OCI-LY1 (cell line): ENCODE measurements at regions not wholly inside any gene's neighbourhood (a gene's known extent, or its start where the extent isn't known, plus 50 kb on each side); places are given as distances from the start of the nearest gene placed in this dataset.

Experiments
- H2AFZ ChIP-seq: fragments of 200-600 bp; sonication (generic), shearing (Covaris generic); 2 replicates; pipeline ENCODE4 v1.6.0; 2014; ENCODE audit warnings: antibody characterized with exemption, mild to moderate bottlenecking, low read length
- H3F3A ChIP-seq: fragments of 200-600 bp; sonication (generic), shearing (Covaris generic); 2 replicates; pipeline ENCODE4 v1.6.0; 2014; ENCODE audit warnings: mild to moderate bottlenecking, antibody characterized with exemption, low read length, moderate library complexity; ENCODE audit not compliant: insufficient read depth
- H3K27ac ChIP-seq: fragments of 200-600 bp; sonication (generic); 2 replicates; pipeline ENCODE4 v1.5.1; 2014; ENCODE audit warnings: low read length, mixed run types, mild to moderate bottlenecking, low read depth; ENCODE audit not compliant: poor library complexity, severe bottlenecking
- H3K27me3 ChIP-seq: fragments of 200-600 bp; sonication (generic); 2 replicates; pipeline ENCODE4 v1.6.0; 2014; ENCODE audit warnings: antibody characterized with exemption, mild to moderate bottlenecking, low read length, moderate library complexity; ENCODE audit not compliant: insufficient read depth
- H3K36me3 ChIP-seq: fragments of 200-600 bp; sonication (generic); 2 replicates; pipeline ENCODE4 v1.6.1; 2014; ENCODE audit warnings: mild to moderate bottlenecking, antibody characterized with exemption, low read length, moderate library complexity, mixed read lengths; ENCODE audit not compliant: insufficient read depth
- H3K4me1 ChIP-seq: fragments of 200-600 bp; sonication (generic); 2 replicates; pipeline ENCODE4 v1.5.1; 2014; ENCODE audit warnings: mild to moderate bottlenecking, low read length, moderate library complexity; ENCODE audit not compliant: insufficient read depth, severe bottlenecking
- H3K4me2 ChIP-seq: fragments of 200-600 bp; sonication (generic), shearing (Covaris generic); 2 replicates; pipeline ENCODE4 v1.6.1; 2014; ENCODE audit warnings: low read length
- H3K4me3 ChIP-seq: fragments of 200-600 bp; sonication (generic); 2 replicates; pipeline ENCODE4 v1.5.1; 2014; ENCODE audit warnings: low read length, low read depth, mild to moderate bottlenecking, mixed read lengths; ENCODE audit not compliant: poor library complexity, severe bottlenecking
- H3K79me2 ChIP-seq: fragments of 200-600 bp; shearing (Covaris generic); 2 replicates; pipeline ENCODE4 v1.6.1; 2016; ENCODE audit warnings: mixed run types, low read length, mixed read lengths; ENCODE audit not compliant: insufficient read depth
- H3K9ac ChIP-seq: fragments of 200-600 bp; sonication (generic), shearing (Covaris generic); 2 replicates; pipeline ENCODE4 v1.6.1; 2014; ENCODE audit warnings: mild to moderate bottlenecking, low read length, mixed read lengths
- H3K9me2 ChIP-seq: fragments of 200-600 bp; sonication (generic), shearing (Covaris generic); 2 replicates; pipeline ENCODE4 v1.6.1; 2014; ENCODE audit warnings: low read depth, mild to moderate bottlenecking, low read length, mixed read lengths
- H3K9me3 ChIP-seq: fragments of 200-600 bp; shearing (Covaris generic); 2 replicates; pipeline ENCODE4 v1.6.1; 2014; ENCODE audit warnings: low read length, mixed read lengths
- H4K20me1 ChIP-seq: fragments of 200-600 bp; sonication (generic), shearing (Covaris generic); 2 replicates; pipeline ENCODE4 v1.6.0; 2016; ENCODE audit warnings: mild to moderate bottlenecking, low read length; ENCODE audit not compliant: insufficient read depth
- EZH2 ChIP-seq: fragments of 200-600 bp; sonication (generic), shearing (Covaris generic); IDR thresholded peaks from 2 replicates; pipeline ENCODE4 v1.8.0; 2017; ENCODE audit warnings: borderline replicate concordance, mixed run types, mild to moderate bottlenecking, antibody characterized with exemption, low read length, moderate library complexity, mixed read lengths
- TF ChIP-seq, protein P1 (sequence below): fragments of 200-600 bp; sonication (generic), shearing (Covaris generic); IDR thresholded peaks from 2 replicates; pipeline ENCODE4 v1.5.1; 2017; ENCODE audit warnings: mild to moderate bottlenecking, antibody characterized with exemption, low read length, moderate library complexity, mixed read lengths

DNA sequence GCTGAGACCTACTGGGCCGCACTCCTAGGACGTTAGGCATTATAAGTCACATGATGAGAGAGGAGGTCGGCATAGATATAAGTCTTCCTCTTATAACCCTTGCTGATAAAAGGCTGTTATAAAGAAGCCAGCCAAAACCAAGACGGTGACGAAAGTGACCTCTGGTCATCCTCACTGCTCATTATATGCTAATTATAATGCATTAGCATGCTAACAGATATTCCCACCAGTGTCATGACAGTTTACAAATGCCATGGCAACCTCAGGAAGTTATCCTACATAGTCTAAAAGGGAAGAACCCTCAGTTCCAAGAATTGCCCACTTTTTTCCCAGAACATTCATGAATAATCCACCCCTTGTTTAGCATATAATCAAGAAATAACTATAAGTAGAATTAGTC lies 222.4 kb downstream of the TLE1 start:
- no peaks in the 10 kb centered on the region for H3K36me3 ChIP-seq
- no peak overlapping the region for H2AFZ ChIP-seq
- H3K27ac ChIP-seq, result no peak overlapping the region
- no peak overlapping the region for H3K4me3 ChIP-seq
- no peak overlapping the region for H3K9ac ChIP-seq
- no peak overlapping the region for H3K4me2 ChIP-seq
- no peaks in the 10 kb centered on the region for H3K9me3 ChIP-seq
- H3F3A ChIP-seq, result no peaks in the 10 kb centered on the region
- no peaks in the 10 kb centered on the region for H3K79me2 ChIP-seq
- TF ChIP-seq, protein P1, sequence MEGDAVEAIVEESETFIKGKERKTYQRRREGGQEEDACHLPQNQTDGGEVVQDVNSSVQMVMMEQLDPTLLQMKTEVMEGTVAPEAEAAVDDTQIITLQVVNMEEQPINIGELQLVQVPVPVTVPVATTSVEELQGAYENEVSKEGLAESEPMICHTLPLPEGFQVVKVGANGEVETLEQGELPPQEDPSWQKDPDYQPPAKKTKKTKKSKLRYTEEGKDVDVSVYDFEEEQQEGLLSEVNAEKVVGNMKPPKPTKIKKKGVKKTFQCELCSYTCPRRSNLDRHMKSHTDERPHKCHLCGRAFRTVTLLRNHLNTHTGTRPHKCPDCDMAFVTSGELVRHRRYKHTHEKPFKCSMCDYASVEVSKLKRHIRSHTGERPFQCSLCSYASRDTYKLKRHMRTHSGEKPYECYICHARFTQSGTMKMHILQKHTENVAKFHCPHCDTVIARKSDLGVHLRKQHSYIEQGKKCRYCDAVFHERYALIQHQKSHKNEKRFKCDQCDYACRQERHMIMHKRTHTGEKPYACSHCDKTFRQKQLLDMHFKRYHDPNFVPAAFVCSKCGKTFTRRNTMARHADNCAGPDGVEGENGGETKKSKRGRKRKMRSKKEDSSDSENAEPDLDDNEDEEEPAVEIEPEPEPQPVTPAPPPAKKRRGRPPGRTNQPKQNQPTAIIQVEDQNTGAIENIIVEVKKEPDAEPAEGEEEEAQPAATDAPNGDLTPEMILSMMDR, result no peak
- TF ChIP-seq EZH2, result no peak
- H3K9me2 ChIP-seq, result no peaks in the 10 kb centered on the region
- H3K27me3 ChIP-seq, result no peaks in the 10 kb centered on the region; the same call in 1 of the 2 replicates
- no peaks in the 10 kb centered on the region for H3K4me1 ChIP-seq
- no peaks in the 10 kb centered on the region for H4K20me1 ChIP-seq

DNA sequence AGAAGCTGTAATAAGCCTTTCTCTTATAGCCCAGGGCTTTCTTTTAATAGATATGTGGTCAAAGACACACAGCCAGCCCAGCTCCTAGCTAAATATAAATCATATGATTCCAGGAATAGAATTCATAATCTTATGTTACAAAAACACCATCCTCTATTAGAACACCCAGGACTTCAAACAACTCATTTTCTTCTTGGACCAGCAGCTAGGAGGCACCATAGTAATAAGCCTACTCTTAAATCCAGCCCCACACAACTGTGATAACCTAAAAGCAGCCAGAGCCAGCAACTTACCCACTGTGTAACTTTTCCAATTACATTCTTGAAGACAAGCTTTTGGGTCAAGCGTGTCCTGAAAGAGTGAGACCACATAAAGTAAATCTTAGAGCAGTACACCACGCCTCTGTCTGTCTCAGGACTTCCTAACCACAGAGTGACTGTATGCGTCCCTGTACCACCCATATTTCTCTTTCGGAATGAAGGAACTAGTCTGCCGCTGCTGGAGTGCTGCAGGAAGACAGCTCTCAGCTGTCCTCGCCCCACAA lies 223.8 kb downstream of the TLE1 start:
- no peaks in the 10 kb centered on the region for H3K79me2 ChIP-seq

DNA sequence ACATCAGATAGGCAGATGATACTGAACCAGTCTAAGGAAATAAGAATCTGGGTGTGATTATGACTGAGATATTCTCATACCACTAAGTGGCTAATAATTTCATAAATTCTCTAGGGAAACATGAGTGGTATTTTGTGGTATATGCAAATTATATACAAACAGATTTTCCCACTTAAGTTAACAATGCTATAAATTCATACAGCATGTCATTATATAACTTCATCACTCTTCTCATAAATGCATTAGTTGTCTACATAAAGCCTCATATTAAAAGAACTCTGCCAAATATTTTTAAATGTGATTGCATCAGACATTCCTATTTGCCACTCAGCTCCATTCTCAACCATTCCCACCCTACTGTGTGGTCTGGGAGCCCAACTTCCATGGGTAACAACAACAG lies 226.5 kb downstream of the TLE1 start:
- no peaks in the 10 kb centered on the region for H3K9me2 ChIP-seq
- H2AFZ ChIP-seq, result no peak overlapping the region
- no peak overlapping the region for H3K4me3 ChIP-seq
- no peak overlapping the region for H3K27ac ChIP-seq
- H3K36me3 ChIP-seq, result no peaks in the 10 kb centered on the region
- no peaks in the 10 kb centered on the region for H3K4me1 ChIP-seq
- no peaks in the 10 kb centered on the region for H3K79me2 ChIP-seq
- TF ChIP-seq EZH2, result no peak
- TF ChIP-seq, protein P1, result no peak
- no peaks in the 10 kb centered on the region; the same call in 1 of the 2 replicates for H3K27me3 ChIP-seq
- no peaks in the 10 kb centered on the region for H4K20me1 ChIP-seq
- no peaks in the 10 kb centered on the region for H3K9me3 ChIP-seq
- no peak overlapping the region for H3K9ac ChIP-seq
- no peak overlapping the region for H3K4me2 ChIP-seq
- H3F3A ChIP-seq, result no peaks in the 10 kb centered on the region

More for the DNA sequence above, 223.8 kb downstream of the TLE1 start:
- Histone ChIP-seq H3K36me3 (no peaks in the 10 kb centered on the region), H3F3A (no peaks in the 10 kb centered on the region), H4K20me1 (no peaks in the 10 kb centered on the region), H3K27ac (no peak overlapping the region), H3K27me3 (no peaks in the 10 kb centered on the region; the same call in 1 of the 2 replicates), H3K4me1 (no peaks in the 10 kb centered on the region), H3K9ac (no peak overlapping the region), H3K4me2 (no peak overlapping the region), H2AFZ (no peak overlapping the region), H3K4me3 (no peak overlapping the region), H3K9me3 (no peaks in the 10 kb centered on the region), H3K9me2 (no peaks in the 10 kb centered on the region)
- TF ChIP-seq, protein P1, result peak; percentile 6; the same call in 1 of the 2 replicates
- no peak for TF ChIP-seq EZH2
